ENCODE measurements at regions not wholly inside any gene's neighbourhood (a gene's known extent, or its start where the extent isn't known, plus 50 kb on each side); places are given as distances from the start of the nearest gene placed in this dataset.
A peak's percentile ranks its signal among the peaks of the same experiment; 100 is the strongest.

DNA sequence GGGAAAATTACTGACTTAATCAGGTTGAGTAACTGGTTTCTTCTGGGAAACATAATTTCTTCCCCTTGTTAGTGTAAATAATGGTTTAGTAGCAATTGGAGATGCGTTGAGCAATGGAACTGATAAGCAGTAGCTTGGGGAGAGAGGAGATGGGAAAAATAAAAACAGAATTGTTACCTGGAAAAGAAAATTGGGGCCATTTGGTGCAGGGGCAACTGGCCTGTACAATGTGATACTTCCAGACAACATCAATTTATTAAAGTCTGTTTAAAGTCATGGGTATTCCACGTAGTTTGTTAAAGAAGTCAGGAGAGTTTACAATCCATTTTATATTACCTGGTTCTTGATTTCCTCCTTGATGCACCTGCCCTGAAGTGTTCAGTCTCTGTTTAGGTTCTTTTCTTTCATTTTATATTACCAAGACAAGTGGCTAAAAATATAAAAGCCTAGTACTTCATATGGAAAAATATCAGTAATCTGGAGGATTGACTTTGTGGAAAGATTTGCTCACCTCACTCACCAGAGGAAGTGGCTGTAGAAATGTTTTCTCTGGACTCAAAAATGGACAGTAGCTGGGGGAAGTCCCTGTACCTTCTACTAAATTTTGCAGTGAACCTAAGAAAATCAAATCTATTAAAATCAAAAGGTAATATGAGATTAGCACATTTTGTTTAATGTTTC is 161.0 kb downstream of the DDX1 start:
- no peak overlapping the region for H3K27ac Mint-ChIP-seq
- Histone ChIP-seq H3K4me1 (ENCODE audit: insufficient read depth) (peaks cover 8% of the 10 kb centered on the region), H4K20me1 (replicated peaks; ENCODE audit: insufficient read depth) (no peaks in the 10 kb centered on the region), H3K36me3 (ENCODE audit: insufficient read depth) (no peaks in the 10 kb centered on the region), H2AFZ (0 out of 2 replicates have a peak overlapping the region, but pooled peaks have one; percentile 38), H3K27ac (ENCODE audit: low read depth) (no peak overlapping the region), H3F3A (replicated peaks; ENCODE audit: low read depth) (no peaks in the 10 kb centered on the region), H3K9me2 (ENCODE audit: insufficient read depth) (no peaks in the 10 kb centered on the region), H3K27me3 (ENCODE audit: insufficient read depth) (no peaks in the 10 kb centered on the region), H3K79me2 (replicated peaks; ENCODE audit: insufficient read depth) (no peaks in the 10 kb centered on the region), H3K4me2 (no peak overlapping the region), H3K4me3 (no peak overlapping the region)
- 0 out of 3 replicates have a peak, but pooled peaks cover 2% of the 10 kb centered on the region for H3K36me3 Mint-ChIP-seq (ENCODE audit: low read depth)
- TF ChIP-seq POLR2AphosphoS5 (IDR thresholded peaks at IDR 0.05; ENCODE audit: low read depth): no peak
- TF ChIP-seq, protein P1, sequence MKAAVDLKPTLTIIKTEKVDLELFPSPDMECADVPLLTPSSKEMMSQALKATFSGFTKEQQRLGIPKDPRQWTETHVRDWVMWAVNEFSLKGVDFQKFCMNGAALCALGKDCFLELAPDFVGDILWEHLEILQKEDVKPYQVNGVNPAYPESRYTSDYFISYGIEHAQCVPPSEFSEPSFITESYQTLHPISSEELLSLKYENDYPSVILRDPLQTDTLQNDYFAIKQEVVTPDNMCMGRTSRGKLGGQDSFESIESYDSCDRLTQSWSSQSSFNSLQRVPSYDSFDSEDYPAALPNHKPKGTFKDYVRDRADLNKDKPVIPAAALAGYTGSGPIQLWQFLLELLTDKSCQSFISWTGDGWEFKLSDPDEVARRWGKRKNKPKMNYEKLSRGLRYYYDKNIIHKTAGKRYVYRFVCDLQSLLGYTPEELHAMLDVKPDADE (IDR thresholded peaks at IDR 0.05): no peak
- no peak for TF ChIP-seq JUNB (IDR thresholded peaks at IDR 0.05; ENCODE audit: unreplicated experiment)
- TF ChIP-seq, protein P2, sequence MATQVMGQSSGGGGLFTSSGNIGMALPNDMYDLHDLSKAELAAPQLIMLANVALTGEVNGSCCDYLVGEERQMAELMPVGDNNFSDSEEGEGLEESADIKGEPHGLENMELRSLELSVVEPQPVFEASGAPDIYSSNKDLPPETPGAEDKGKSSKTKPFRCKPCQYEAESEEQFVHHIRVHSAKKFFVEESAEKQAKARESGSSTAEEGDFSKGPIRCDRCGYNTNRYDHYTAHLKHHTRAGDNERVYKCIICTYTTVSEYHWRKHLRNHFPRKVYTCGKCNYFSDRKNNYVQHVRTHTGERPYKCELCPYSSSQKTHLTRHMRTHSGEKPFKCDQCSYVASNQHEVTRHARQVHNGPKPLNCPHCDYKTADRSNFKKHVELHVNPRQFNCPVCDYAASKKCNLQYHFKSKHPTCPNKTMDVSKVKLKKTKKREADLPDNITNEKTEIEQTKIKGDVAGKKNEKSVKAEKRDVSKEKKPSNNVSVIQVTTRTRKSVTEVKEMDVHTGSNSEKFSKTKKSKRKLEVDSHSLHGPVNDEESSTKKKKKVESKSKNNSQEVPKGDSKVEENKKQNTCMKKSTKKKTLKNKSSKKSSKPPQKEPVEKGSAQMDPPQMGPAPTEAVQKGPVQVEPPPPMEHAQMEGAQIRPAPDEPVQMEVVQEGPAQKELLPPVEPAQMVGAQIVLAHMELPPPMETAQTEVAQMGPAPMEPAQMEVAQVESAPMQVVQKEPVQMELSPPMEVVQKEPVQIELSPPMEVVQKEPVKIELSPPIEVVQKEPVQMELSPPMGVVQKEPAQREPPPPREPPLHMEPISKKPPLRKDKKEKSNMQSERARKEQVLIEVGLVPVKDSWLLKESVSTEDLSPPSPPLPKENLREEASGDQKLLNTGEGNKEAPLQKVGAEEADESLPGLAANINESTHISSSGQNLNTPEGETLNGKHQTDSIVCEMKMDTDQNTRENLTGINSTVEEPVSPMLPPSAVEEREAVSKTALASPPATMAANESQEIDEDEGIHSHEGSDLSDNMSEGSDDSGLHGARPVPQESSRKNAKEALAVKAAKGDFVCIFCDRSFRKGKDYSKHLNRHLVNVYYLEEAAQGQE (IDR thresholded peaks at IDR 0.05; ENCODE audit: unreplicated experiment): no peak
- TF ChIP-seq EZH2phosphoT487 (IDR thresholded peaks at IDR 0.05; ENCODE audit: unreplicated experiment): no peak
- TF ChIP-seq, protein P3, sequence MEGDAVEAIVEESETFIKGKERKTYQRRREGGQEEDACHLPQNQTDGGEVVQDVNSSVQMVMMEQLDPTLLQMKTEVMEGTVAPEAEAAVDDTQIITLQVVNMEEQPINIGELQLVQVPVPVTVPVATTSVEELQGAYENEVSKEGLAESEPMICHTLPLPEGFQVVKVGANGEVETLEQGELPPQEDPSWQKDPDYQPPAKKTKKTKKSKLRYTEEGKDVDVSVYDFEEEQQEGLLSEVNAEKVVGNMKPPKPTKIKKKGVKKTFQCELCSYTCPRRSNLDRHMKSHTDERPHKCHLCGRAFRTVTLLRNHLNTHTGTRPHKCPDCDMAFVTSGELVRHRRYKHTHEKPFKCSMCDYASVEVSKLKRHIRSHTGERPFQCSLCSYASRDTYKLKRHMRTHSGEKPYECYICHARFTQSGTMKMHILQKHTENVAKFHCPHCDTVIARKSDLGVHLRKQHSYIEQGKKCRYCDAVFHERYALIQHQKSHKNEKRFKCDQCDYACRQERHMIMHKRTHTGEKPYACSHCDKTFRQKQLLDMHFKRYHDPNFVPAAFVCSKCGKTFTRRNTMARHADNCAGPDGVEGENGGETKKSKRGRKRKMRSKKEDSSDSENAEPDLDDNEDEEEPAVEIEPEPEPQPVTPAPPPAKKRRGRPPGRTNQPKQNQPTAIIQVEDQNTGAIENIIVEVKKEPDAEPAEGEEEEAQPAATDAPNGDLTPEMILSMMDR (conservative IDR thresholded peaks at IDR 0.05; ENCODE audit: low read depth in 2 of 2): no peak
- no peak for TF ChIP-seq STAT1 (IDR thresholded peaks at IDR 0.05; ENCODE audit: unreplicated experiment)
- no peak for TF ChIP-seq ZNF331 (CRISPR knock-in tag; IDR thresholded peaks at IDR 0.05; ENCODE audit: low read depth)
- TF ChIP-seq EZH2 (IDR thresholded peaks at IDR 0.05; ENCODE audit: low read depth, unreplicated experiment): no peak
- no peak for TF ChIP-seq NANOG (IDR thresholded peaks at IDR 0.05; ENCODE audit: borderline replicate concordance)
- no peak for TF ChIP-seq ZNF114 (CRISPR knock-in tag; IDR thresholded peaks at IDR 0.05)
- TF ChIP-seq, protein P4, sequence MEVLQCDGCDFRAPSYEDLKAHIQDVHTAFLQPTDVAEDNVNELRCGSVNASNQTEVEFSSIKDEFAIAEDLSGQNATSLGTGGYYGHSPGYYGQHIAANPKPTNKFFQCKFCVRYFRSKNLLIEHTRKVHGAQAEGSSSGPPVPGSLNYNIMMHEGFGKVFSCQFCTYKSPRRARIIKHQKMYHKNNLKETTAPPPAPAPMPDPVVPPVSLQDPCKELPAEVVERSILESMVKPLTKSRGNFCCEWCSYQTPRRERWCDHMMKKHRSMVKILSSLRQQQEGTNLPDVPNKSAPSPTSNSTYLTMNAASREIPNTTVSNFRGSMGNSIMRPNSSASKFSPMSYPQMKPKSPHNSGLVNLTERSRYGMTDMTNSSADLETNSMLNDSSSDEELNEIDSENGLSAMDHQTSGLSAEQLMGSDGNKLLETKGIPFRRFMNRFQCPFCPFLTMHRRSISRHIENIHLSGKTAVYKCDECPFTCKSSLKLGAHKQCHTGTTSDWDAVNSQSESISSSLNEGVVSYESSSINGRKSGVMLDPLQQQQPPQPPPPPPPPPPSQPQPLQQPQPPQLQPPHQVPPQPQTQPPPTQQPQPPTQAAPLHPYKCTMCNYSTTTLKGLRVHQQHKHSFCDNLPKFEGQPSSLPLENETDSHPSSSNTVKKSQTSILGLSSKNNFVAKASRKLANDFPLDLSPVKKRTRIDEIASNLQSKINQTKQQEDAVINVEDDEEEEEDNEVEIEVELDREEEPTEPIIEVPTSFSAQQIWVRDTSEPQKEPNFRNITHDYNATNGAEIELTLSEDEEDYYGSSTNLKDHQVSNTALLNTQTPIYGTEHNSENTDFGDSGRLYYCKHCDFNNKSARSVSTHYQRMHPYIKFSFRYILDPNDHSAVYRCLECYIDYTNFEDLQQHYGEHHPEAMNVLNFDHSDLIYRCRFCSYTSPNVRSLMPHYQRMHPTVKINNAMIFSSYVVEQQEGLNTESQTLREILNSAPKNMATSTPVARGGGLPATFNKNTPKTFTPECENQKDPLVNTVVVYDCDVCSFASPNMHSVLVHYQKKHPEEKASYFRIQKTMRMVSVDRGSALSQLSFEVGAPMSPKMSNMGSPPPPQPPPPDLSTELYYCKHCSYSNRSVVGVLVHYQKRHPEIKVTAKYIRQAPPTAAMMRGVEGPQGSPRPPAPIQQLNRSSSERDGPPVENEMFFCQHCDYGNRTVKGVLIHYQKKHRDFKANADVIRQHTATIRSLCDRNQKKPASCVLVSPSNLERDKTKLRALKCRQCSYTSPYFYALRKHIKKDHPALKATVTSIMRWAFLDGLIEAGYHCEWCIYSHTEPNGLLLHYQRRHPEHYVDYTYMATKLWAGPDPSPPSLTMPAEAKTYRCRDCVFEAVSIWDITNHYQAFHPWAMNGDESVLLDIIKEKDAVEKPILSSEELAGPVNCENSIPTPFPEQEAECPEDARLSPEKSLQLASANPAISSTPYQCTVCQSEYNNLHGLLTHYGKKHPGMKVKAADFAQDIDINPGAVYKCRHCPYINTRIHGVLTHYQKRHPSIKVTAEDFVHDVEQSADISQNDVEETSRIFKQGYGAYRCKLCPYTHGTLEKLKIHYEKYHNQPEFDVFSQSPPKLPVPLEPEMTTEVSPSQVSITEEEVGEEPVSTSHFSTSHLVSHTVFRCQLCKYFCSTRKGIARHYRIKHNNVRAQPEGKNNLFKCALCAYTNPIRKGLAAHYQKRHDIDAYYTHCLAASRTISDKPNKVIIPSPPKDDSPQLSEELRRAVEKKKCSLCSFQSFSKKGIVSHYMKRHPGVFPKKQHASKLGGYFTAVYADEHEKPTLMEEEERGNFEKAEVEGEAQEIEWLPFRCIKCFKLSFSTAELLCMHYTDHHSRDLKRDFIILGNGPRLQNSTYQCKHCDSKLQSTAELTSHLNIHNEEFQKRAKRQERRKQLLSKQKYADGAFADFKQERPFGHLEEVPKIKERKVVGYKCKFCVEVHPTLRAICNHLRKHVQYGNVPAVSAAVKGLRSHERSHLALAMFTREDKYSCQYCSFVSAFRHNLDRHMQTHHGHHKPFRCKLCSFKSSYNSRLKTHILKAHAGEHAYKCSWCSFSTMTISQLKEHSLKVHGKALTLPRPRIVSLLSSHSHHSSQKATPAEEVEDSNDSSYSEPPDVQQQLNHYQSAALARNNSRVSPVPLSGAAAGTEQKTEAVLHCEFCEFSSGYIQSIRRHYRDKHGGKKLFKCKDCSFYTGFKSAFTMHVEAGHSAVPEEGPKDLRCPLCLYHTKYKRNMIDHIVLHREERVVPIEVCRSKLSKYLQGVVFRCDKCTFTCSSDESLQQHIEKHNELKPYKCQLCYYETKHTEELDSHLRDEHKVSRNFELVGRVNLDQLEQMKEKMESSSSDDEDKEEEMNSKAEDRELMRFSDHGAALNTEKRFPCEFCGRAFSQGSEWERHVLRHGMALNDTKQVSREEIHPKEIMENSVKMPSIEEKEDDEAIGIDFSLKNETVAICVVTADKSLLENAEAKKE (CRISPR knock-in tag; IDR thresholded peaks at IDR 0.05): no peak
- H3K4me1 Mint-ChIP-seq: peaks cover 5% of the 10 kb centered on the region
- H3K27me3 Mint-ChIP-seq (ENCODE audit: insufficient read depth, low read depth, poor library complexity): peaks cover 2% of the 10 kb centered on the region
- H3K9me3 Mint-ChIP-seq: peaks cover 3% of the 10 kb centered on the region; the same call in 2 of the 3 replicates
- ATAC-seq (no peak), DNase-seq (ENCODE audit: low spot score) (no peak)
- H3K4me3 Mint-ChIP-seq: no peak overlapping the region

All from GM23338 (cell line).